GM11168 (cell line): ENCODE measurements at regions not wholly inside any gene's neighbourhood (a gene's known extent, or its start where the extent isn't known, plus 50 kb on each side); places are given as distances from the start of the nearest gene placed in this dataset.
"Not testable (repeated sequence)": the region's sequence is repeated elsewhere in the genome, so short reads cannot be mapped to it uniquely, and the experiment has no call there.

Experiments used
- in situ Hi-C: fragments of 300-500 bp; cut with MboI; formaldehyde crosslinking; loops from one replicate; pipeline ENCODE4 v1.12.0; 2022; ENCODE audit warnings: low sequenced_read_pairs; ENCODE audit not compliant: unreplicated experiment

DNA sequence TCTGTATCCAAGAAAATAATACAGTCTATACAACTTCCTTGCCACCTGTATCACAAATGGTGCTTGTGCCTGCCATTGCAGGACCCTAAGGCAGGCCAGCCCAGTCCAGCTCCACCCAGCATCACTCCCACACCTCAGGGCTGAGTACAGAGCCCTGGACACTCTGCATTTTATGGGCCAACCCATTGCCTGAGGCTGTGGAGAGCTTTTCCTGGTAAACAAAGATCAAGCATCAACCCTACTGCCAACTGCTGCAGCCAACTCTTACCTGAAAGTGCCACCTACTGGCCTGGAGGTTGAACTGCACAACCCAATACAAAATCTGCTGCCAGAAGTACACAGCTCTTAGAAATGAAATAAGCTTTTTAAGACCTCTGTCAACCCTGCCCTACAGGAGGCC, 1082.2 kb downstream of the NAALADL2 start:
- in situ Hi-C loops: no loop called here

DNA sequence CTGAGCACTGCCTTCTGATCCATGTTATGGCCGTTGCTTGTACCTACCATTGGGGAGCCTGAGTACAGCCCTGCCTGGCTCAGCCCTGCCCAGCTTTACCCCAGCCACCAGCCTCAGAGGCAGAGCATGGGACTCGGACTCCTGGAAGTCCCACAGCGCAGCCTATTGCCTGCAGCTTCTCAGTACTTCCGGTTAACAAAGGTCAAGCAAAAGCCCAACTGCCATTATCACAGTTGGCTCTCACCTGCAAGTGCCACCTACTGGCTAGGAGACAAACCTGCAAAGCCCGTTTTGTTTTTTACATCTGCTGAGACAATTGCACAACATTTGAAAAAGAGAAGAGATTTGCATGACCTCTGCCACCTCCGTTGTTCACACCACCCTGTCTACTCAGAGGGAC, 1081.7 kb downstream of the NAALADL2 start:
- in situ Hi-C loops: no loop called here

DNA sequence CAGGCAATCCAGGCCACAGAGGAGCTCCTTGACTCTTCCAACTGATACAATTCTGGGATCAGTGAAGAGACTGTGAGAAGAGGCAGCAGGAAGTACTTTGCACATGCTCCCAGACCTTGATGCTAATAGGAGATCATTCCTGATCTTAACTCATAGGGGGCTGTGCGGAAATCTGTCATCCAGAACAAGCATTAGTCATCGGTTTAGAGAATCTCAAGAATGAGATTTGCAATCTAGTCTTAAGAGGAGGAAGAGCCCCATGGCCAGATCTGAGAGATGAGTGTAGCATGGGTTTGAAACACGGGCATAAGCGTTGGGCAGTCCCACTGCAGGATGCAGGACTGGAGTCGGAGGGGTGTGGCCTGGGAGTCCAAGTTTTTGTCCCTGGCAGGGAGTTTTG, 1081.1 kb downstream of the NAALADL2 start:
- in situ Hi-C loops: no loop called here

DNA sequence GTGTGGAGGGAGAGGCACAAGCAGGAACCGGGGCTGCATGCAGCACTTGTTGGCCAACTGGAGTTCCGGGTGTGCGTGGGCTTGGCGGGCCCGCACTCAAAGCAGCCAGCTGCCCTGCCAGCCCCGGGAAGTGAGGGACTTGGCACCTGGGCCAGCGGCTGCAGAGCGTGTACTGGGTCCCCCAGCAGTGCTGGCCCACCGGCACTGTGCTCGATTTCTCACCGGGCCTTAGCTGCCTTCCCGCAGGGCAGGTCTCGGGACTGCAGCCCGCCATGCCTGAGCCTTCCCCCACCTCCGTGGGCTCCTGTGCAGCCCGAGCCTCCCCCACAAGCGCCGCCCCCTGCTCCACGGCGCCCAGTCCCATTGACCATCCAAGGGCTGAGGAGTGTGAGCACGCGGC, 1078.2 kb downstream of the NAALADL2 start:
- in situ Hi-C loops: not testable (repeated sequence)

DNA sequence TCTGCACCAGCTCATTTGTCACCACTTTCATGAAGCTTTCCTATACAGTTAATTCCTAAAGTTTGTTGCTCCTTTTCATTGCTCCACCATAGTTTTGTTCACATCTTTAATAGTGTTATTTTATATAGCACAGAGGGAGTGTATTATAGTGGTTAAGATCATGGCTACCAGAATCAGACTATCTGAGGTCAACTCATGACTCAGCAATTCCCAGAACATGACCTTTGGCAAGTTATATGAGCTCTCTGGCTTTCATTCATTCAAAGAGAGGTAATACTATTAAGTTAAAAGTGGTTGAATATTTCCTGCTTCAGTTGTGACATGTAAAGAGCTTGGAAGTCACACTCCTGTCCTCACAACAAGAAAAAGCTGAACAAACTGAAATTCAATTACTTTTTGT, 1073.5 kb downstream of the NAALADL2 start:
- in situ Hi-C loops: no loop called here

DNA sequence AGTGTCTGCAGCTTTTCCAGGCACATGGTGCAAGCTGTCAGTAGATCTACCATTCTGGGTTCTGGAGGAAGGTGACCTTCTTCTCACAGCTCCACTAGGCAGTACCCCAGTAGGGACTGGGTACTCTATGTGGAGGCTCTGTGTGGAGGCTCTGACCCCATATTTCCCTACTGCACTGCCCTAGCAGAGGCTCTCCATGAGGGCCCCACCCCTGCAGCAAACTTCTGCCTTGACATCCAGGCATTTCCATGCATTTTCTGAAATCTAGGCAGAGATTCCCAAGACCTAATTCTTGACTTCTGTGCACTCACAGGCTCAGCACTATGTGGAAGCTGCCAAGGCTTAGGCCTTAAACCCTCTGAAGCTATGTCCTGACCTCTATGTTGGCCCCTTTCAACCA, 1060.0 kb downstream of the NAALADL2 start:
- in situ Hi-C loops: no loop called here

DNA sequence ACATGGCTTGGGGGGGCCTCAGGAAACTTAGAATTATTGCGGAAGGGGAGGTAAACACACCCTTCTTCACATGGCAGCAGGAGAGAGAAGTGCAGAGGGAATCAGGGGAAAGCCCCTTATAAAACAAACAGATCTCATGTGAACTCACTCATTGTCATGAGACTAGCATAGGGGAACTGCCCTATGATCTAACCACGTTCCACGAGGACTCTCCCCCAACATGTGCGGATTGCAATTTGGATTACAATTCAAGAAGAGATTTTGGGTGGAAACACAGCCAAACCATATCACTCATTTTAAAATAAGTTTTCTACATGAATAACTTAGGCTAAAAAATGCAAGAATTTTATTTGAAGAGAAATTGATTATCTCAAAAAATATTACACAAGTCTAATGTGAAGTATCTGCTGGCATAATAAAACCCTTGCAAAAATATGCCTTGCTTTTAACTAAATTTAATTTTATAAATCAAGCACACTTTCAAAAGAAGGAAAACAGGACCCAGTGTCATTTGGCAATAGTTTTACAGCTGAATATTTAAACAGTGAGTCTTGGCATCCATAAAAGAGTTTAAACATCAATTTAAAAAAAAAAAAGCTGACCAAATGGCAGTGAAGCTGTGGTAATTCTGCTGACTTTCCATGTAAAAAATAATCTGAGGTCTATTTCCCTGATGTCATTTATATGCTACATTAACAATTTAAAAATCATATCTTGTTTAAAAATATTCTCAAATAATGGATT, 1057.2 kb downstream of the NAALADL2 start:
- in situ Hi-C loops: no loop called here

DNA sequence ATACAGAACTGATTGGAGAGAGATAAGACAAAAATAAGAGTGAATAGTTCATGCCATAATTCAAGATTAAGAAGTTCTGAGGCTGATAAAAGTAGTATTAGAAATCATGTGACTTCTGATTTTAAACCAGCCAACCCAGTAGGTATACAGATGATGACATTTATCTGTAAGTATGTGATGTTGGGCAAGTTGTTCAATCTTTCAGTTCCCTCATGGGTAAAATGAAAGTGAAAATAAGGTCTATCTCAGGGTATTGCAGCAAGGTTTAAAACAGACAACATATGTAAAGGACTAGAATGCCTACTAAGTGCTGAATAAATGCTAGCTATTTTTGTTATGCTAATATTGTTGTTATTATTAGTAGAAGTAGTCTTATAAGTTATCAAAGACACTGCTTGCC, 1055.7 kb downstream of the NAALADL2 start:
- in situ Hi-C loops: no loop called here

DNA sequence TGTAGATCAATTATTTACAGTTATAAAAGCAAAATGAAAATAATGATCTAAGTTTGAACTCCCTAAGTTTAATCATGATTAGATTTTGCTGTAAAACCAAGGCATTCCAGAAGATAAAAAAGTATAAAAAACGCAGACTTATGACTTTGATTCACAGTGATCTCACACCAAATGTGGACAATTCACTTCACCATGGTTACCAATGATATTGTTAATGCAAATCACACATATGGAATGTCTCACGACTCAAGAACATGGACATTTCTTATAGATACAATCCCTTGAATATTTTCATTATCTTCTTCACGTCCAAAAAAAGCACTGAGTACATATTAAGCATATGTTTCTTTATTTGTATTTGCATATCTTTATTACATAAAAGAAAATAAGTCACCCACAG, 1054.2 kb downstream of the NAALADL2 start:
- in situ Hi-C loops: no loop called here

DNA sequence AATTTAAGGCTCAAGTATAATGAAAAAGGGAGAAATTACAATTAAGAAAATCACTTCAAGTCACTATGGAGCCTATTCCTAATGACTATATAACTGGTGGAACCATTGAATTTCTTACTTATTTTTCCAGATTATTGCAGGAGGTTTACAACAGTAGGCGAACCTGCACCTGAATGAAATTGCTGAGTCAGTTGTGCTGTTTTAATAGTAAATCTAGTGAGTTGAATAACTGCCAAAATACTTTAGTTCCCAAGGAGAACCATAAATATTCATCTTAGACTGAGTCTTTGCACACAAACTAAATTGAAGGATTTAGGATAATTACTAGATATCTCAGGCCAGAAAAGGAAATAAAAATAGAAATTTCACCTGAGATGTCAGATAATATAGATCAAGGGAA, 1052.8 kb downstream of the NAALADL2 start:
- in situ Hi-C loops: no loop called here

DNA sequence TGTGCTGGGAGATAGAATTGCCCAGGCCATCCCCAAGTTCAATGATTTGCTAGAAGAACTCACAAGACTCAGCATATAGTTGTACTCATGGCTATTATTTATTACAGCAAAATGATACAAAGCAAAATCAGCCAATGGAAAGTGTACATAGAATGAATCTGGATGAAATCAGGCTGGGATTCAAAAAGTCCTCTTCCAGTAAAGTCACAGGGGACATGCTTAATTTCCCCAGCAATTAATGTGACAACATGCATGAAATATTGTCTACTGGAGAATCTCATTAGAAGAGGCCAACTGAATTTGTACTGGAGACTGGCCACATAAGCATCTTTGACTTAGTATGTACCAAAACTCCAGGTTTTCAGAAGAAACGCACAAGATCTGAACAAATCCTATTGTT, 1043.1 kb downstream of the NAALADL2 start:
- in situ Hi-C loops: no loop called here

DNA sequence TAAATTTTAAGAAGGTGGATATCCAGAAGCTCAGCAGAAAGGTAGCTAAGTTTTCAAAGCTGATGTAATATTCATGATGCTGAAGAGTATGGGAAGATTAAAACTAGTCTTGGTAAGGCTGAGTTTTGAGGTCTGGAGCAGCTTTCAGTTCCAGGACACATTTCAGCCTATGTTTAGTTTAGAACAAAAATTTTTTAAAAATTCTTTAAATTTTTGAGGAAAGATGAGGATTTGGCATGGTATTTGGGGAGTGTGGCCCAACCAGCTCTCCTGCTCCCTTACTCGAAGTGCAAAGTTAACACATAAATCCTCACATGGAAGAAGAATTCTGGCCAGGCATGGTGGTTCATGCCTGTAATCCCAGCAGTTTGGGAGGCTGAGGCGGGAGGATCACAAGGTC, 1039.1 kb downstream of the NAALADL2 start:
- in situ Hi-C loops: no loop called here

DNA sequence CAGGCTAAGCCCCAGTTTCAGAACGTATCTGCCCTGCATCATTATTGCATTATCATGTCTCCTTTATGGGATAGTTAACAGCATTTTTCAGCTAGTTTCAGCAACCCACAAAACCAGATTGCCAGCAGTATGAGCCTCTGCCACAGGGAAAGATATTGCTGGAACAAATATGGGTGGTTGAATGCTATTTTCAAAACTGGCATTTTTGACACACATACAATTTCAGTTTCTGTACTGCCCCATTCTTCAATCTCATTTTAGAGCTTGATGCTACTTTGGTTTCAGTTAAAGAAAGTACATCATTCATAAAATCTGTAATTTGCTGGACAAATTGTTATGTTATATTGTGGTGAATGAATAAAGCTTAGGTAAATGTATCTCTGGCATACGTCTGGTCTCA, 1037.5 kb downstream of the NAALADL2 start:
- in situ Hi-C loops: no loop called here

DNA sequence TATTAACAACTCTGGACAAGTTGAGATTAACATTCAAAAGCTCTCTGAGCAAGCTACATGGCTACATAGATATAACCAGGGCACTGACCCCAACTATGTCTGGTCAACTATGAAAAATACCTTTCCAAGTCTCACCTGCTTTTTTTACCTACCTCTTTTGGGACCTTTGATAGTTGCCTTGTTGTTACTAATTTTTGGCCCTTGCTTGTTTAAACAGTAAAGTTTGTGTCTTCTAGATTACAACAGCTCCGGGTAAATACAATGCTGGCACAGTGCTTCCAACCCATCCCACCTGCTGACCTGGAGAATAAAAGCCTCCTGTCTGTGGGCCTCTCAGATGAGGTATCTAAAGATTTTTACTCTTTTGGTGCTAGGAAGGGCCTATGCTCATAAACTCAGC, 1036.6 kb downstream of the NAALADL2 start:
- in situ Hi-C loops: no loop called here

DNA sequence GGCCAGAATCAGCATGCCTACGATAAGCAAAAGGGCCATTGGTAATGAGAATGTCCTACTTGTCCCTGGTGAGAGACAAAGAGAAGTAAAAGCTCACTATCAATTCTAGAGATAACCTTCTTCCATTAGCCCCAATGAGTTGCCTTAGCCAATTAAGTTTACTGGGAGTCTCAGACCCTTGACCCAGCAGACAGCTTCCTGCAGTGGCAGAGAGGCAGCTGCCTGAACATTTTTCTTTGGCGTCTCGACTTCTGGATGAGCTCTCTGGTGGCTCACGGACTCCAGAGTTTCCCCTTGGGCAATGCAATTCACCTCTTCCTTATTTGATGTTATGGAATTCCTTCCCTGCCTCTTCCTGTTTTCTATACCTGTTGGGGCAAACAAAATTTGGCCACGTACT, 1034.4 kb downstream of the NAALADL2 start:
- in situ Hi-C loops: no loop called here

DNA sequence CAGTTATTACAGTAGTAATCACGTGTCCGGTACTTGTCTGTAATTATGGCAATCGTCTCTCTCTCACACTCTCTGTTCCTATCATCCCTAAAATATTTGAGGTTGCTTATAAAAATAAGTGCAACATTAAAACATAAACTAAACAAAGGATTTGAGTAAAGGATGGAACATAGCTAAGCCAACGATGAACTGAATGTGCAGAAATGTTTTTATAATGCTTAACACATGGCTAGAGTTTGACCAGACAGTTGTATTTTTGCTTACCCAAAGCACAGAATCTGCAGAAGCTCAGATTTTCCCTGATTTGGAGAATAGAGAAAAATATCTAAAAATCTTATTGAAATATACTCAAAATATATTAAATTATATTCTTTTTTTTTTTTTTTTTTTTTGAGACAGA, 1030.9 kb downstream of the NAALADL2 start:
- in situ Hi-C loops: no loop called here

DNA sequence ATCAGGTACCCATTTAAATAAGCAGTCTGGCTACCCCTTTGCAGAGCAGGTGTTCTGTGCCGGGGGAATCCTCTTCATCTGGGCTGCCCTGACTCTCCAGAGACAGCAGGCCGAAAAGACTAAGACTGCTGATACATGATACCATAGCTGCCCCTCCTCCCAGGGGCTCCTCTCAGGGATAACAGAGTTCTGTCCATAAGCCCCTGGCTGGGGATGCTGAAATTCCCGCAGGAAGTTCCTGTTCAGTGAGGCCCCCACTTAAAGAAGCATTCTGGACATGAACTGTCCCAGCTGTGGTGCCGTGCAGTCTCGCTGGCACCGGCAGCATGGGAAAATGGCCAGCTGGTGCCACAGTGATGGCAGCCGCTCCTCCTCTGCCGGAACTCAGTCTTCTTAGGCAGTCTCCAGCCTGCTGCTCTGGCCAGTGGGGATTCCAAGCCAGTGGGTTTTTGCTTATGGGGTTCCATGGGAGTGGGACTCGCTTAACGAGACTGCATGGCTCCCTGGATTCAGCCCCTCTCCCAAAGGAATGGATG, 1026.2 kb downstream of the NAALADL2 start:
- in situ Hi-C loops: no loop called here

DNA sequence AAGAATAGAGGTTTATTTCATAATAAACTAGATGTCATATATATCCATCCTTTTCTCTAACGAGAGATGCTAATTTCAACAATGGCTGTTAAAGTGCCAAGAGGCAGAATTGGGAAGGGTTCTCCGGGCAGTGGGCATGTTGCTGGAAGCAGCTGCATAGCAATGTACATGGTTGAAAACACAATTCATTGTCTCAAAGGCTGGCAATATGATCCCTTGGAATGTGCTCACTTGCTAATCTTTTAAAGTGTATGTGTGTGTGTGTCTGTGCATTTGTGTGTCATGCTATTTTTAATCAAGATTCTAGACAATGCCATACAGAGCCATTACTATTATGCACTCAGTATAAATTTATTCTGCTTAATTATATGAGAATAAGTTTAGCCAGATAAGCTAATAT, 1020.3 kb downstream of the NAALADL2 start:
- in situ Hi-C loops: no loop called here

DNA sequence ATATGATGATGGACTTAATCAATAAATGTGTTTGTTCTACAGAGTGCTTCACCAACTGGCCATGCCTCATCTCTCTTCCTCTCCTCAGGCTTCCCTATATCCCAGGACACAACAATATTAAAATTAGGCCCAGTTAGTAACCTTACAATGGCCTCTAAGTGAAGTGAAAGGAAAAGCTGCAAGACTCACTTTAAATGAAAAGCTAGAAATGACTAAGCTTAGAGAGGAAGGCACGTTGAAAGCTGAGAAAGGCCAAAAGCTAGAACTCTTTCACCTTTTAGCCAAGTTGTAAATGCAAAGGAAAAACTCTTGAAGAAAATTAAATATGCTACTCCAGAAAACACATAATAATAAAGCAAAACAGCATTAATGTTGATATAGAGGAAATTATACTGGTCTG, 1010.3 kb downstream of the NAALADL2 start:
- in situ Hi-C loops: no loop called here

DNA sequence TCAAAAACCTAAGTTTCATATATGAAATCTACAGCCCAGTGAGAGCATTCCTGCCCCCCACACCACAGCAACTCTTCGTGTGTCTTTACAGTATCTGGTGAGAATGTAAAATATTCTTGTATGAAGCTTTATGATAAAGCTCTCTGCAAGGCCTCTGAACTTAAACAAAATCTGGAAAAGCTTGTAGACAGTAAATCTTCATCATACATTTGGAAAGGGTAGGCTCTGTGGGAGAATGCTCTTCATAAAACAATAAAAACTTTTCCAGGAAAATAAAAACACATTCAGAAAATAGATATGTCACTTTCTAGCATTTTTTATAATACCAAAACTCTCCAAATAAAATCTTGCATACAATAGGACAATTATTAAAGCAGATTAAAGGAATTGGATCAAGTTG, 1009.5 kb downstream of the NAALADL2 start:
- in situ Hi-C loops: no loop called here

DNA sequence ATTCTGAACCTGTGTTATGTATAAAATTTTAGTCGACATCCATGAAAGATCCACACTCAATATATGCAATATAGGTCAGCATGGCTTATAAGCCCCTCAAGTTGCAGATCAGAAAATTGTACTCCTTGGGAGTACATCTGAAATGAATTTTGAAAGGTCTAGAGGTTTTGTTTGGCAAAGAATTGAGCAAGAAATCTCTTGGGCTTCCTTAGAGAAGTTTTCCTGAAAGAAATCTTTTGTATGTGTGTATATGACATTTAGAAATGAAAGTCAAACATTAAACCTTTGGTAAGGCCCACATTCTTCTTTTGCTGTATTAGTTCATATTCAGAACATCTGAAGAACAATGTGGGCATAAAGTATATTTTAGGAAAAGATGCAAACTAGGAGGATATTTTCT, 1006.6 kb downstream of the NAALADL2 start:
- in situ Hi-C loops: no loop called here

DNA sequence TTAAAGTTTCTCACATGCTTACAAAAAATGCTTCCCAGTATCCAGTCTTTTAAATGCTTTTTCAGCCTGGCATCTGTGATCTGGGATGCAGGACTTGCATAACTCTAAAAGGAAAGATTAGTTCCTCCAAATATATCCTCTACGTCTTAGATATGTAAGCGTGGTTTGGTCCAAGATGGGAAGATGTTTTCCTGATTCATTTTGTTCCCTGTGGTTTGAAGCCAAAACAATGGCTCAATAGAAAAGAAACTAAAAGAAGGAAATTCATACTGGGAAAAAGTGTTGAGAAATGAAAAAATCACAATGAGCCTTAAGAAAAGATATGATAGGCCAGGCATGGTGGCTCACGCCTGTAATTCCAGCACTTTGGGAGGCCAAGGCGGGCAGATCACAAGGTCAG, 1002.8 kb downstream of the NAALADL2 start:
- in situ Hi-C loops: no loop called here
